B cell (primary cell): ENCODE measurements at regions not wholly inside any gene's neighbourhood (a gene's known extent, or its start where the extent isn't known, plus 50 kb on each side); places are given as distances from the start of the nearest gene placed in this dataset.

Source experiments
- ATAC-seq: fragments of 200-7000 bp; cut with Tn5 transposase; one replicate; pipeline ENCODE4 v1.10.0; 2021; ENCODE audit warnings: low read depth, mild to moderate bottlenecking, moderate number of reproducible peaks, moderate library complexity
- CTCF ChIA-PET: fragments of 350-600 bp; sonication (Branson Sonifier 250); formaldehyde crosslinking; loops from one replicate; lab custom pipeline; 2021; ENCODE audit warnings: antibody characterized with exemption, inconsistent platforms; lab: Charles Lee
- POLR2A ChIA-PET: fragments of 350-600 bp; sonication (Branson Sonifier 250); formaldehyde crosslinking; loops from one replicate; lab custom pipeline; 2021; ENCODE audit warnings: antibody characterized with exemption; lab: Charles Lee
- DNase-seq: peaks from one replicate; pipeline ENCODE4 v3.0.0; 2013
- H2AFZ ChIP-seq: 2 replicates; pipeline ENCODE4 v1.6.1; 2012; ENCODE audit warnings: mild to moderate bottlenecking, low read depth, low read length; ENCODE audit not compliant: insufficient read depth, poor library complexity, severe bottlenecking
- H3K27ac ChIP-seq, 2 donors: 1 replicate in 1 of 2; 2 replicates in 1 of 2; pipeline ENCODE4 v1.5.1; 2012 to 2013; ENCODE audit warnings: low read length in 2 of 2, mild to moderate bottlenecking in 2 of 2, moderate library complexity in 1 of 2
- H3K27me3 ChIP-seq, 4 experiments: fragments of 200-600 bp in 1 of 4; sonication (generic) in 1 of 4; replicated peaks in 1 of 4; 1 replicate in 2 of 4; 2 replicates in 2 of 4; pipeline versions ENCODE4 v1.6.1 to v1.7.0; 2013 to 2016; ENCODE audit warnings: low read length in 3 of 4, mild to moderate bottlenecking in 2 of 4, mixed read lengths in 1 of 4, moderate library complexity in 1 of 4; ENCODE audit not compliant: insufficient read depth in 4 of 4, control insufficient read depth in 3 of 4; ENCODE audit errors: control extremely low read depth in 1 of 4
- H3K36me3 ChIP-seq, 2 experiments: replicated peaks in 1 of 2; 1 replicate in 1 of 2; 2 replicates in 1 of 2; pipeline versions ENCODE4 v1.6.1 to v1.7.1; 2013; ENCODE audit warnings: low read length in 1 of 2; ENCODE audit not compliant: insufficient read depth in 2 of 2, control insufficient read depth in 1 of 2; ENCODE audit errors: control extremely low read depth in 1 of 2, extremely low read depth in 1 of 2
- H3K4me1 ChIP-seq, 2 donors: fragments of 200-600 bp in 1 of 2; sonication (generic) in 1 of 2; 1 replicate in 1 of 2; 2 replicates in 1 of 2; pipeline versions ENCODE4 v1.5.1 to v1.6.1; 2013 to 2017; ENCODE audit warnings: low read length in 2 of 2; ENCODE audit not compliant: control insufficient read depth in 2 of 2, insufficient read depth in 2 of 2
- H3K4me2 ChIP-seq: replicated peaks from 2 replicates; pipeline ENCODE3; 2012; ENCODE audit warnings: mild to moderate bottlenecking, low read depth, low read length; ENCODE audit not compliant: poor library complexity, severe bottlenecking
- H3K4me3 ChIP-seq, 5 experiments: fragments of 200-600 bp in 1 of 5; sonication (generic) in 1 of 5; 1 replicate in 3 of 5; 2 replicates in 2 of 5; pipeline versions ENCODE4 v1.5.1 to v1.7.0; 2011 to 2016; ENCODE audit warnings: low read length in 4 of 5, mild to moderate bottlenecking in 4 of 5, low read depth in 2 of 5, control low read depth in 1 of 5, moderate library complexity in 1 of 5; ENCODE audit not compliant: insufficient read depth in 1 of 5; ENCODE audit errors: control extremely low read depth in 1 of 5, extremely low read depth in 1 of 5
- H3K79me2 ChIP-seq: fragments of 200-600 bp; sonication (generic); one replicate; pipeline ENCODE4 v1.6.0; 2016; ENCODE audit warnings: low read length; ENCODE audit not compliant: control insufficient read depth, insufficient read depth
- H3K9ac ChIP-seq: fragments of 200-600 bp; sonication (generic); 2 replicates; pipeline ENCODE4 v1.6.1; 2017; ENCODE audit warnings: mild to moderate bottlenecking, low read length, moderate library complexity
- H3K9me3 ChIP-seq, 3 donors: one replicate each; pipeline versions ENCODE4 v1.6.1 to v1.7.1; 2013; ENCODE audit warnings: low read length in 2 of 3; ENCODE audit not compliant: control insufficient read depth in 2 of 3, insufficient read depth in 1 of 3; ENCODE audit errors: control extremely low read depth in 1 of 3
- H4K20me1 ChIP-seq: 2 replicates; pipeline ENCODE4 v1.6.0; 2012; ENCODE audit warnings: mild to moderate bottlenecking, low read length; ENCODE audit not compliant: insufficient read depth, control insufficient read depth, poor library complexity, severe bottlenecking
- H3K27ac Mint-ChIP-seq: one replicate; pipeline ENCODE4 v1.8.0; 2021; ENCODE audit warnings: mixed read lengths
- H3K27me3 Mint-ChIP-seq: one replicate; pipeline ENCODE4 v1.8.0; 2021; ENCODE audit warnings: mixed read lengths
- H3K4me1 Mint-ChIP-seq: one replicate; pipeline ENCODE4 v1.8.0; 2021; ENCODE audit warnings: mixed read lengths
- H3K4me3 Mint-ChIP-seq: one replicate; pipeline ENCODE4 v1.8.0; 2021; ENCODE audit warnings: mixed read lengths
- H3K9me3 Mint-ChIP-seq: one replicate; pipeline ENCODE4 v1.8.0; 2022; ENCODE audit warnings: mixed read lengths; ENCODE audit not compliant: insufficient read depth
- EZH2 ChIP-seq: IDR thresholded peaks from 2 replicates; pipeline ENCODE4 v1.6.1; 2012; ENCODE audit warnings: borderline replicate concordance, low read depth, mild to moderate bottlenecking, moderate library complexity, low read length; ENCODE audit not compliant: insufficient read depth, poor library complexity, severe bottlenecking
- WGBS: methylation state at CpG from one replicate; pipeline ENCODE4 v1.1.5; 2013; ENCODE audit warnings: missing lambda C conversion rate; ENCODE audit not compliant: insufficient coverage; 5-methylcytosine and 5-hydroxymethylcytosine counted together
- intact Hi-C: fragments of 100-400 bp; cut with micrococcal nuclease; formaldehyde crosslinking; loops from one replicate; pipeline ENCODE4 v1.10.0; 2022
- TF ChIP-seq, protein P1 (sequence below): fragments of 200-600 bp; IDR thresholded peaks from one replicate; pipeline ENCODE4 v1.8.0; 2022; ENCODE audit warnings: antibody characterized with exemption, mild to moderate bottlenecking

DNA sequence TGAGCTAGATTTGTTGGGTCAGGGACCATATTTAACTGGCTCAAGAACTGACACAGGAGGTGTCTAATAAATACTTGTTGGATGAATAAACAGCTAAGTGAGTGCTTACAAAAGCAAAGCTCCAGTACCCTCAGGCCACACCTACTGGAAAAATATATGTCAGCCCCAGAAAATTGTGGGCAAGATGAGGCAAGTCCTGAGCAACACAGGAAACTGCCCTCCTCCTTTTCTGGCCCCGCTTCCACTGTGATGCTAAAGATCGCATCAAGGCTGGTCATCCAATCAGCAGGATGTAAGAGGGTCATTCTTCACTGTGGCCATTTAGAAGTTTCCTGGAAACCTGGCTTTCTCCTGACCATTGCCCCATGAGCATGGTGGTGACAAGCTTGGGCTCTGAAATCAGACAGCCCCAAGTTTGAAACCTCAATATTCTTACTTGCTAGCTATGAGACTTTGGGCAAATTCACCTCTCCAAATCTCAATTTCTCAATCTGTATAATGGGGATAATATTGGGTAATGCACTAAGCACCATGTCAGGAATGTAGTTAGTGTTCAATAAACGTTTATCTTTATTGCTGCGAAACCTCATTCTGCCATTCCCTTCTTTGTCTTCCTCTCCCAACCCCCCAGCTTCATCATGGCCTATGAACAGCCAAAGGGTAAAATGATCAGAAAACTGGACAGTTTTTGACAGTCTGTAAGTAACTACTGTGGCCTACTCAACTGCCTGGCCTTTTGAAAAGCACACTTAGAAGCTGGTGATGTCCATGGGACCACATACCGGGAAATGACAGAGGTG lies 139.3 kb upstream of the PZP start:
- no peak overlapping the region for H3K4me3 Mint-ChIP-seq
- H3K9me3 Mint-ChIP-seq = peaks cover 2% of the 10 kb centered on the region
- no peaks in the 10 kb centered on the region for H3K36me3 ChIP-seq
- no peak overlapping the region for H3K27ac Mint-ChIP-seq
- H3K9ac ChIP-seq = no peak overlapping the region
- POLR2A ChIA-PET = no interaction called here
- H3K4me3 ChIP-seq = no peak overlapping the region
- no peak overlapping the region for H3K4me2 ChIP-seq
- no peaks in the 10 kb centered on the region for H3K4me1 Mint-ChIP-seq
- H3K27me3 Mint-ChIP-seq = no peaks in the 10 kb centered on the region
- ATAC-seq (no peak), DNase-seq (no peak)
- WGBS = 97% methylated on average over 4 of the region's 5 CpGs
- no peaks in the 10 kb centered on the region for H4K20me1 ChIP-seq
- TF ChIP-seq EZH2 = no peak
- TF ChIP-seq, protein P1, sequence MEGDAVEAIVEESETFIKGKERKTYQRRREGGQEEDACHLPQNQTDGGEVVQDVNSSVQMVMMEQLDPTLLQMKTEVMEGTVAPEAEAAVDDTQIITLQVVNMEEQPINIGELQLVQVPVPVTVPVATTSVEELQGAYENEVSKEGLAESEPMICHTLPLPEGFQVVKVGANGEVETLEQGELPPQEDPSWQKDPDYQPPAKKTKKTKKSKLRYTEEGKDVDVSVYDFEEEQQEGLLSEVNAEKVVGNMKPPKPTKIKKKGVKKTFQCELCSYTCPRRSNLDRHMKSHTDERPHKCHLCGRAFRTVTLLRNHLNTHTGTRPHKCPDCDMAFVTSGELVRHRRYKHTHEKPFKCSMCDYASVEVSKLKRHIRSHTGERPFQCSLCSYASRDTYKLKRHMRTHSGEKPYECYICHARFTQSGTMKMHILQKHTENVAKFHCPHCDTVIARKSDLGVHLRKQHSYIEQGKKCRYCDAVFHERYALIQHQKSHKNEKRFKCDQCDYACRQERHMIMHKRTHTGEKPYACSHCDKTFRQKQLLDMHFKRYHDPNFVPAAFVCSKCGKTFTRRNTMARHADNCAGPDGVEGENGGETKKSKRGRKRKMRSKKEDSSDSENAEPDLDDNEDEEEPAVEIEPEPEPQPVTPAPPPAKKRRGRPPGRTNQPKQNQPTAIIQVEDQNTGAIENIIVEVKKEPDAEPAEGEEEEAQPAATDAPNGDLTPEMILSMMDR = no peak
- H3K9me3 ChIP-seq = peaks cover 0 to 9% (median 0%) of the 10 kb centered on the region in 3 donors
- CTCF ChIA-PET = interaction anchor here (1.1 to 2.9 kb wide), 2 partner anchors 16 to 17 kb away, joined by 3 to 12 read pairs; no protein-coding TSS in a partner anchor
- no peaks in the 10 kb centered on the region for H3K4me1 ChIP-seq
- intact Hi-C loops = no loop called here
- H3K27me3 ChIP-seq = no peaks in the 10 kb centered on the region
- H3K79me2 ChIP-seq = no peaks in the 10 kb centered on the region
- H2AFZ ChIP-seq = no peak overlapping the region
- H3K27ac ChIP-seq = no peak overlapping the region

DNA sequence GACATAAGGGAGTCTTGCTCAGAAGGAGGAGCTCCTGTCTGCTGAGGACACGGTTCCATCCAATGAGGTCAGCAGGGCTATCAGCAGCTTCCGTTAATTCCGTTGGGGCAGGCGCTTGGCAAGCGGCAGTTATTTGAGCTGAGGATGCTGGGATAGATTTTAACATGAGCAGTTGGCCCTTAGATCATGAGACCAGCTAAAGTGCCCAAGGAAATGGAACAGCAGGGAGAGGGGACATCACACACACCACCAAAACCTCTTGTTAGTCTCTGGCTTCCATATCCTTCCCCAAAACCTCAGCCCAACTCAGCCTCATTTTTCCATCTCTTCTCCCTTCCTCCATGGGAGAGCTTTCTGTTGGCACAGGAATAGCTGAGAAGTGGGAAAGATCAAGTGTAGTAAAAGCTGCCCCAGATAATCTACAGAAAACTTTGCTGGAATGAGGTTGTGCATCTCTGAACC lies 138.7 kb upstream of the PZP start:
- Histone ChIP-seq H3K27me3 (no peaks in the 10 kb centered on the region), H3K79me2 (no peaks in the 10 kb centered on the region), H2AFZ (no peak overlapping the region), H3K4me1 (no peaks in the 10 kb centered on the region), H3K9ac (no peak overlapping the region), H3K4me2 (no peak overlapping the region), H3K4me3 (no peak overlapping the region), H3K36me3 (no peaks in the 10 kb centered on the region), H3K27ac (no peak overlapping the region), H3K9me3 (peaks cover 0 to 3% (median 0%) of the 10 kb centered on the region in 3 donors), H4K20me1 (no peaks in the 10 kb centered on the region)
- DNase-seq (no peak), ATAC-seq (no peak)
- ChIA-PET CTCF (interaction anchor here (2.9 kb wide), 1 partner anchor 17 kb away, joined by 12 read pairs; no protein-coding TSS in a partner anchor), POLR2A (no interaction called here)
- no peaks in the 10 kb centered on the region for H3K4me1 Mint-ChIP-seq
- no peak overlapping the region for H3K27ac Mint-ChIP-seq
- intact Hi-C loops = no loop called here
- no peak for TF ChIP-seq EZH2
- TF ChIP-seq, protein P1 = no peak
- WGBS = 80% methylated on average over 4 of the region's 5 CpGs
- no peaks in the 10 kb centered on the region for H3K27me3 Mint-ChIP-seq
- no peak overlapping the region for H3K4me3 Mint-ChIP-seq
- no peaks in the 10 kb centered on the region for H3K9me3 Mint-ChIP-seq
